ENCODE measurements at regions not wholly inside any gene's neighbourhood (a gene's known extent, or its start where the extent isn't known, plus 50 kb on each side); places are given as distances from the start of the nearest gene placed in this dataset.

GRCh38 chr4:134028421-134028820 lies 173.2 kb downstream of the PABPC4L start (continued):
- TF ChIP-seq ZNF791 (tag by site-specific recombination; IDR thresholded peaks at IDR 0.05) (no peak), ZNF510 (tag by site-specific recombination; IDR thresholded peaks at IDR 0.05; ENCODE audit: insufficient replicate concordance) (no peak), SP7 (tag by site-specific recombination; IDR thresholded peaks at IDR 0.05) (no peak)
- TF ChIP-seq, protein P1, sequence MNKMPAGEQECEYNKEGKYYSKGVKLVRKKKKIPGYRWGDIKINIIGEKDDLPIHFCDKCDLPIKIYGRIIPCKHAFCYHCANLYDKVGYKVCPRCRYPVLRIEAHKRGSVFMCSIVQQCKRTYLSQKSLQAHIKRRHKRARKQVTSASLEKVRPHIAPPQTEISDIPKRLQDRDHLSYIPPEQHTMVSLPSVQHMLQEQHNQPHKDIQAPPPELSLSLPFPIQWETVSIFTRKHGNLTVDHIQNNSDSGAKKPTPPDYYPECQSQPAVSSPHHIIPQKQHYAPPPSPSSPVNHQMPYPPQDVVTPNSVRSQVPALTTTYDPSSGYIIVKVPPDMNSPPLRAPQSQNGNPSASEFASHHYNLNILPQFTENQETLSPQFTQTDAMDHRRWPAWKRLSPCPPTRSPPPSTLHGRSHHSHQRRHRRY (tag by site-specific recombination; IDR thresholded peaks at IDR 0.05) = no peak
- TF ChIP-seq, protein P2, sequence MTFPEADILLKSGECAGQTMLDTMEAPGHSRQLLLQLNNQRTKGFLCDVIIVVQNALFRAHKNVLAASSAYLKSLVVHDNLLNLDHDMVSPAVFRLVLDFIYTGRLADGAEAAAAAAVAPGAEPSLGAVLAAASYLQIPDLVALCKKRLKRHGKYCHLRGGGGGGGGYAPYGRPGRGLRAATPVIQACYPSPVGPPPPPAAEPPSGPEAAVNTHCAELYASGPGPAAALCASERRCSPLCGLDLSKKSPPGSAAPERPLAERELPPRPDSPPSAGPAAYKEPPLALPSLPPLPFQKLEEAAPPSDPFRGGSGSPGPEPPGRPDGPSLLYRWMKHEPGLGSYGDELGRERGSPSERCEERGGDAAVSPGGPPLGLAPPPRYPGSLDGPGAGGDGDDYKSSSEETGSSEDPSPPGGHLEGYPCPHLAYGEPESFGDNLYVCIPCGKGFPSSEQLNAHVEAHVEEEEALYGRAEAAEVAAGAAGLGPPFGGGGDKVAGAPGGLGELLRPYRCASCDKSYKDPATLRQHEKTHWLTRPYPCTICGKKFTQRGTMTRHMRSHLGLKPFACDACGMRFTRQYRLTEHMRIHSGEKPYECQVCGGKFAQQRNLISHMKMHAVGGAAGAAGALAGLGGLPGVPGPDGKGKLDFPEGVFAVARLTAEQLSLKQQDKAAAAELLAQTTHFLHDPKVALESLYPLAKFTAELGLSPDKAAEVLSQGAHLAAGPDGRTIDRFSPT (tag by site-specific recombination; IDR thresholded peaks at IDR 0.05) = no peak

- TF ChIP-seq, protein P3, sequence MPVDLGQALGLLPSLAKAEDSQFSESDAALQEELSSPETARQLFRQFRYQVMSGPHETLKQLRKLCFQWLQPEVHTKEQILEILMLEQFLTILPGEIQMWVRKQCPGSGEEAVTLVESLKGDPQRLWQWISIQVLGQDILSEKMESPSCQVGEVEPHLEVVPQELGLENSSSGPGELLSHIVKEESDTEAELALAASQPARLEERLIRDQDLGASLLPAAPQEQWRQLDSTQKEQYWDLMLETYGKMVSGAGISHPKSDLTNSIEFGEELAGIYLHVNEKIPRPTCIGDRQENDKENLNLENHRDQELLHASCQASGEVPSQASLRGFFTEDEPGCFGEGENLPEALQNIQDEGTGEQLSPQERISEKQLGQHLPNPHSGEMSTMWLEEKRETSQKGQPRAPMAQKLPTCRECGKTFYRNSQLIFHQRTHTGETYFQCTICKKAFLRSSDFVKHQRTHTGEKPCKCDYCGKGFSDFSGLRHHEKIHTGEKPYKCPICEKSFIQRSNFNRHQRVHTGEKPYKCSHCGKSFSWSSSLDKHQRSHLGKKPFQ (tag by site-specific recombination; IDR thresholded peaks at IDR 0.05) = no peak
- TF ChIP-seq ZNF692 (tag by site-specific recombination; IDR thresholded peaks at IDR 0.05) (no peak), HOXA7 (CRISPR knock-in tag; IDR thresholded peaks at IDR 0.05; ENCODE audit: borderline replicate concordance) (no peak), ZNF335 (tag by site-specific recombination; conservative IDR thresholded peaks at IDR 0.05) (no peak), ZNF707 (tag by site-specific recombination; IDR thresholded peaks at IDR 0.05) (no peak), ZNF184 (tag by site-specific recombination; IDR thresholded peaks at IDR 0.05) (no peak), ZNF324 (tag by site-specific recombination; IDR thresholded peaks at IDR 0.05) (no peak), SALL2 (tag by site-specific recombination; IDR thresholded peaks at IDR 0.05; ENCODE audit: borderline replicate concordance) (no peak), ZNF157 (tag by site-specific recombination; IDR thresholded peaks at IDR 0.05) (no peak), ZNF175 (tag by site-specific recombination; IDR thresholded peaks at IDR 0.05) (no peak), ZNF140 (tag by site-specific recombination; IDR thresholded peaks at IDR 0.05) (no peak)
- TF ChIP-seq, protein P4, sequence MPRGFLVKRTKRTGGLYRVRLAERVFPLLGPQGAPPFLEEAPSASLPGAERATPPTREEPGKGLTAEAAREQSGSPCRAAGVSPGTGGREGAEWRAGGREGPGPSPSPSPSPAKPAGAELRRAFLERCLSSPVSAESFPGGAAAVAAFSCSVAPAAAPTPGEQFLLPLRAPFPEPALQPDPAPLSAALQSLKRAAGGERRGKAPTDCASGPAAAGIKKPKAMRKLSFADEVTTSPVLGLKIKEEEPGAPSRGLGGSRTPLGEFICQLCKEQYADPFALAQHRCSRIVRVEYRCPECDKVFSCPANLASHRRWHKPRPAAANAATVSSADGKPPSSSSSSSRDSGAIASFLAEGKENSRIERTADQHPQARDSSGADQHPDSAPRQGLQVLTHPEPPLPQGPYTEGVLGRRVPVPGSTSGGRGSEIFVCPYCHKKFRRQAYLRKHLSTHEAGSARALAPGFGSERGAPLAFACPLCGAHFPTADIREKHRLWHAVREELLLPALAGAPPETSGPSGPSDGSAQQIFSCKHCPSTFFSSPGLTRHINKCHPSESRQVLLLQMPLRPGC (tag by site-specific recombination; IDR thresholded peaks at IDR 0.05) = no peak
- no peaks in the 10 kb centered on the region for H3K4me1 ChIP-seq (ENCODE audit: control insufficient read depth, insufficient read depth, low read length)
- ChIA-PET POLR2A (no interaction called here), CTCF (interaction anchor here (0.7 kb wide), 1 partner anchor 16 kb away, joined by 3 read pairs; no protein-coding TSS in a partner anchor)
- H3K27ac ChIP-seq (ENCODE audit: extremely low read depth, low read depth, low read length) = no peak overlapping the region
- H3K4me3 ChIP-seq (ENCODE audit: low read depth, low read length) = no peak overlapping the region
- H3K9me3 ChIP-seq (ENCODE audit: control insufficient read depth, insufficient read depth, low read depth, low read length) = no peaks in the 10 kb centered on the region
- H3K36me3 ChIP-seq (ENCODE audit: control insufficient read depth in 2 of 2, insufficient read depth in 1 of 2, low read length in 2 of 2) = no peaks in the 10 kb centered on the region
Measured at GRCh38 chr4:134027931-134028330, 173.7 kb downstream of the PABPC4L start.
